ENCODE measurements at regions not wholly inside any gene's neighbourhood (a gene's known extent, or its start where the extent isn't known, plus 50 kb on each side); places are given as distances from the start of the nearest gene placed in this dataset.

DNA sequence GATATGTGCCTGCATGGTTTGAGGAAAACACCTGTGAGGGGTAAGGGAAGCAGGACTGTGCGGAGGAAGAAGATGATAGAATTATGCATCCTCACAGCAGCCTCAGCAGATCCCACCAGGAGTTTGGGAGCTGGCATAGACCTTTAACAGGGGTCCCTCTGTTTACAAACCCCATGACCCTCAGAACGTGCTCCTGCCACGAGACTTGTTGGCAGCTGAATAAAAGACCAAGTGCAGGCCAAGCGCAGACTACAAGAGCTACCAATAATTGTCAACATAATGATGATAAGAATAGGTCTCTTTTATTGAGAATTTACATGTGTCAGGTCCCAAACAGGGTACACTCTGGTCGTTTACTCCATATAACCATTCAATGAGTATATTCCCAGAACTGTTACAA is 236.0 kb downstream of the MED10 start:
- no peak overlapping the region for H3K4me3 ChIP-seq (ENCODE audit: low read depth, low read length)
- no peak for DNase-seq (ENCODE audit: low read depth)
- TF ChIP-seq, protein P1, sequence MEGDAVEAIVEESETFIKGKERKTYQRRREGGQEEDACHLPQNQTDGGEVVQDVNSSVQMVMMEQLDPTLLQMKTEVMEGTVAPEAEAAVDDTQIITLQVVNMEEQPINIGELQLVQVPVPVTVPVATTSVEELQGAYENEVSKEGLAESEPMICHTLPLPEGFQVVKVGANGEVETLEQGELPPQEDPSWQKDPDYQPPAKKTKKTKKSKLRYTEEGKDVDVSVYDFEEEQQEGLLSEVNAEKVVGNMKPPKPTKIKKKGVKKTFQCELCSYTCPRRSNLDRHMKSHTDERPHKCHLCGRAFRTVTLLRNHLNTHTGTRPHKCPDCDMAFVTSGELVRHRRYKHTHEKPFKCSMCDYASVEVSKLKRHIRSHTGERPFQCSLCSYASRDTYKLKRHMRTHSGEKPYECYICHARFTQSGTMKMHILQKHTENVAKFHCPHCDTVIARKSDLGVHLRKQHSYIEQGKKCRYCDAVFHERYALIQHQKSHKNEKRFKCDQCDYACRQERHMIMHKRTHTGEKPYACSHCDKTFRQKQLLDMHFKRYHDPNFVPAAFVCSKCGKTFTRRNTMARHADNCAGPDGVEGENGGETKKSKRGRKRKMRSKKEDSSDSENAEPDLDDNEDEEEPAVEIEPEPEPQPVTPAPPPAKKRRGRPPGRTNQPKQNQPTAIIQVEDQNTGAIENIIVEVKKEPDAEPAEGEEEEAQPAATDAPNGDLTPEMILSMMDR (IDR thresholded peaks at IDR 0.05; ENCODE audit: insufficient read depth, low read depth, low read length) = no peak

DNA sequence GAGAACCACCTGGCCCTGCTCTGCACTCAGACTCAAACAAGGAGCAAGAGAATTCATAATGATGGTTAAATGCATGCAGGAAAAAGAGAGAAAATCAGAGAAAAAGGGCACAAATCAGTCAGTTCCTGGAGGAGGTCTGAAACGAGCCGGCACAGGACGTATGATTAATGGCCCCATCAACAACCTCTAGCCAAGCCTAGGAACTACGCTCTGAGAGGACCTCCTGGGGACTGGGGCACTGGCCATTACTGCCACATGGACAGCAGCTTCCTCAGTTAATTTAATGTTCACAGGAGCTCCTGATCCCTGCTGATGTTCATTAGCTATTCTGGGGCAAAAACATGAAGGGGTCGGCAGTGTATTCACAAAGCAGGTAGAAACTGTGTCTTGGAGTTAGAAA is 238.1 kb downstream of the MED10 start:
- DNase-seq (ENCODE audit: low read depth) = no peak
- TF ChIP-seq, protein P1 (IDR thresholded peaks at IDR 0.05; ENCODE audit: insufficient read depth, low read depth, low read length) = no peak
- no peak overlapping the region for H3K4me3 ChIP-seq (ENCODE audit: low read depth, low read length)

DNA sequence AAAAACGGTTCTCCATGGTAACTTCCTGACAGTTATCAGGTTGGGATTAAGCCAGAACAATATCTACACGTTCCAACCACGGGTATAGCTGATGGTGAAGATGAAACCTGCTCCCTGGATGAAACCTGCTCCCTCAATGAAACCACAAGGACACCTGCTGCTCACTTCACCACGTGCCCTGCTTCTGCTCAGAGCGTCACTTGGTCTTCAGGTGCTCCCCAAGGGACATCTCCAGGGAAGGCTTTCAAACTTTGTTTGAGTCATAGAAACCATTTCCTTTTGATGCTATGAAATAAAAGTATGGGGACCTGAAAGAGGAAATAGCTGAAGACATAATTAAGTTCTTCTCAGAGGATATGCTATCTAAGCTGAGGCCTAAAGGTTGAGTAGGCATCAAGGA is 242.4 kb downstream of the MED10 start:
- TF ChIP-seq, protein P1 (IDR thresholded peaks at IDR 0.05; ENCODE audit: insufficient read depth, low read depth, low read length) = no peak
- no peak for DNase-seq (ENCODE audit: low read depth)

DNA sequence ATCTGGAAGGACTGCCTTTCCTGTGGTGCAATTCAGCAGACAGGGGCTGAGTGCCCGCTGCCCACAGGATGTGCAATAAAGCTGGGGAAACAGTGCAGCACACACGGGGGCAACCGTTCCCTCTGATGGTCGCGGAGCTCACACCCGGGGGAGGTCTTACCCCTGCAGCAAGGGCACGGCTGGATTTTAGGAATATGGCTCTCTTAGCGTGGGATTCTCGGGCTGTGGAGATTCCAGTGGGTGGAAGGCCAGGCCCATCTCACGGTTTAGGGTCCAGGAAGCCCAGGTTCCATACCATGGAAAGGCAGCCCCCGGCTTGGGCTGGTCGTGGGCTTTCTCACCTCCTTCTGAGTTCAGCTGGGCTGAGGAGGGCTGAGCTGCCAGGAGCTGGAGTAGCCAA is 244.1 kb downstream of the MED10 start:
- no peak overlapping the region for H3K4me3 ChIP-seq (ENCODE audit: low read depth, low read length)
- DNase-seq (ENCODE audit: low read depth) = no peak
- TF ChIP-seq, protein P1 (IDR thresholded peaks at IDR 0.05; ENCODE audit: insufficient read depth, low read depth, low read length) = no peak

More for the DNA sequence above, 242.4 kb downstream of the MED10 start:
- H3K4me3 ChIP-seq (ENCODE audit: low read depth, low read length) = no peak overlapping the region

DNA sequence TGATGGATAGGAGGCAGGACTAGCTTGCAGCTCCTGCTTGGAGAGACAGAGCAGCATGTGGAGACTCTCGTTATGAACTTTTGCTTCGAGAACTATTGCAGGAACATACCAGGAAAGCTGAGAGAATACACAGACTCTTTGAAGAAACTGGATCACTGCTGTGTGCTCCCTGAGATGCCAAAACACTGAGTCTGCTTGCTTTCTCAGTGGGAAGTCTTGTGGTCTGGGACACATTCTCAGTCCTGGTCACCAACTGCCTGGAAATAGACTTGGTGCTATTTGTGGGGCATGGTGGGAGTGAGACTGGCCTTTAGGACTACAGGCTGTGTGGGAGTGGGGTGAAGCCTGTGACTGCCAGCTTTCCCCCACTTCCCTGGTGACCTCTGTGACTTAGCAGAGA is 252.6 kb downstream of the MED10 start:
- DNase-seq (ENCODE audit: low read depth) = no peak
- H3K4me3 ChIP-seq (ENCODE audit: low read depth, low read length) = no peak overlapping the region
- TF ChIP-seq, protein P1 (IDR thresholded peaks at IDR 0.05; ENCODE audit: insufficient read depth, low read depth, low read length) = no peak

DNA sequence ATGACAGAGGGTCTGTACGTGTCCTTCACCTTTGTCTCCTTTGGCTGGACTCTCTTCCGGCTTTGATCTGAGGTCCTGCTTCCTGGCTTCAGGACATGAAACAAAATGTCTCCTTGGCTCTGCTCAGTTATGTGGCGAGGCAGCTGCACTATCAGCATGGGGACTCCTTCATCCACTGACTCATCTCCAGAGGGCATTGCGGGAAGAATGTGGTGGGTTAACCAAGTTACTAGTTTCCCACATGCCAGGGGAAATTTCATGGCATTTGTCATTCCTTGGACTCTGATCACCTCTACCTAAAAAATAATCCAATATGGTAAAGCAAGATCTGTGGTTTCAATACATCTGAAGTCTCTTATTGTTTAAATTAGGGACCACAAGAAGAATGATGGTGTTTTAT is 259.7 kb downstream of the MED10 start:
- TF ChIP-seq, protein P1 (IDR thresholded peaks at IDR 0.05; ENCODE audit: insufficient read depth, low read depth, low read length) = no peak
- no peak for DNase-seq (ENCODE audit: low read depth)
- H3K4me3 ChIP-seq (ENCODE audit: low read depth, low read length) = no peak overlapping the region

DNA sequence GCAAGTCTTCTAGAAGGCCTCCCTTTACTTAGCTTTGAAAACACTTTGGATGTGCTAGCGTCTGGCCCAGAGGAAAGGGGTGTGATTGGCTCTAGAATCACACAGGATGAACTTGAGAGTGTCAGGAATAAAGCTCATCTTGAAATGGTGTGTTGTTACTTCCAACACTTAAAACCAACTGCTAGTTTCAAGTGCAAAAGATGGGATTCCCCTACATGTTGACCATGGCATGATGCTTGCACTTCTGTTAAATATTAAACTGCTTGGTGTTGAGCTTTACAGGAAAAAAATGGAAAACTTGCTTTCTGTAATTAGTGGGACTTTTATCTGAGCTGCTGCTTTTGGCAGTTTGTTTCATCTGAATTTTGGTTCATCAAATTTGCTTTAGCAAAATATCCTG is 261.1 kb downstream of the MED10 start:
- TF ChIP-seq, protein P1 (IDR thresholded peaks at IDR 0.05; ENCODE audit: insufficient read depth, low read depth, low read length) = no peak
- no peak overlapping the region for H3K4me3 ChIP-seq (ENCODE audit: low read depth, low read length)
- DNase-seq (ENCODE audit: low read depth) = no peak

All from fibroblast of villous mesenchyme (primary cell).